Stimulated activated CD4-positive, alpha-beta T cell treated with anti-CD3 and anti-CD28 coated beads, Interleukin-12 subunit alpha, Interleukin-12 subunit beta, amount 100 ng/mL, for 48 hours (primary cell): ENCODE measurements at regions not wholly inside any gene's neighbourhood (a gene's known extent, or its start where the extent isn't known, plus 50 kb on each side); places are given as distances from the start of the nearest gene placed in this dataset.

Experiments used
- DNase-seq, 3 donors: peaks; one replicate each; pipeline ENCODE4 v3.0.0-alpha.2; 2020; ENCODE audit warnings: low read depth in 2 of 3, low spot score in 1 of 3

GRCh38 chr2:221064058-221064854, 507.8 kb downstream of the EPHA4 start:
- DNase-seq = no peak

GRCh38 chr2:221064880-221065279, 507.2 kb downstream of the EPHA4 start:
- DNase-seq = no peak

GRCh38 chr2:221068123-221068522, 504.0 kb downstream of the EPHA4 start:
- DNase-seq = no peak

GRCh38 chr2:221070106-221070505, 502.0 kb downstream of the EPHA4 start:
- DNase-seq = no peak

- DNase-seq = no peak
Observed at GRCh38 chr2:221073326-221074049, 498.6 kb downstream of the EPHA4 start.

GRCh38 chr2:221074238-221074637, 497.9 kb downstream of the EPHA4 start:
- no peak for DNase-seq

- no peak for DNase-seq
Observed at GRCh38 chr2:221075203-221075602, 496.9 kb downstream of the EPHA4 start.

GRCh38 chr2:221077251-221077650, 494.9 kb downstream of the EPHA4 start:
- DNase-seq = no peak

GRCh38 chr2:221077799-221078198, 494.3 kb downstream of the EPHA4 start:
- DNase-seq = no peak

- no peak for DNase-seq
Observed at GRCh38 chr2:221085341-221085900, 486.7 kb downstream of the EPHA4 start.

GRCh38 chr2:221085936-221086335, 486.2 kb downstream of the EPHA4 start:
- DNase-seq = no peak

GRCh38 chr2:221087779-221088178, 484.3 kb downstream of the EPHA4 start:
- DNase-seq = no peak

- DNase-seq = no peak
Observed at GRCh38 chr2:221088506-221088905, 483.6 kb downstream of the EPHA4 start.

GRCh38 chr2:221095356-221095755, 476.7 kb downstream of the EPHA4 start:
- no peak for DNase-seq

GRCh38 chr2:221096706-221097567, 475.2 kb downstream of the EPHA4 start:
- no peak for DNase-seq

- no peak for DNase-seq
Observed at GRCh38 chr2:221097568-221097915, 474.6 kb downstream of the EPHA4 start.

- no peak for DNase-seq
Observed at GRCh38 chr2:221097949-221098348, 474.2 kb downstream of the EPHA4 start.

- DNase-seq = no peak
Observed at GRCh38 chr2:221100467-221101089, 471.5 kb downstream of the EPHA4 start.

- DNase-seq = no peak
Observed at GRCh38 chr2:221102896-221103688, 469.0 kb downstream of the EPHA4 start.

- no peak for DNase-seq
Observed at GRCh38 chr2:221103930-221104329, 468.2 kb downstream of the EPHA4 start.
